ENCODE measurements at regions not wholly inside any gene's neighbourhood (a gene's known extent, or its start where the extent isn't known, plus 50 kb on each side); places are given as distances from the start of the nearest gene placed in this dataset.

- TF ChIP-seq POLR2AphosphoS5 (IDR thresholded peaks at IDR 0.05; ENCODE audit: low read depth, low read length) (no peak), CTCF (IDR thresholded peaks at IDR 0.05) (no peak), REST (IDR thresholded peaks at IDR 0.05; ENCODE audit: insufficient read depth in 1 of 2, low read depth in 2 of 2, low read length in 1 of 2) (no peak)
Measured at GRCh38 chrX:19245711-19246269, 97.9 kb upstream of the PDHA1 start.

Measured in Panc1 (cell line).